HG02588 (cell line): ENCODE measurements at regions not wholly inside any gene's neighbourhood (a gene's known extent, or its start where the extent isn't known, plus 50 kb on each side); places are given as distances from the start of the nearest gene placed in this dataset.

ENCODE experiments used
- ATAC-seq: cut with Tn5 transposase; IDR thresholded peaks from one replicate; pipeline ENCODE4 v1.9.1; 2021; ENCODE audit warnings: mild to moderate bottlenecking, moderate library complexity; ENCODE audit not compliant: unreplicated experiment

- ATAC-seq, result no peak
These were observed 115.5 kb downstream of the LHX9 start for GRCh38 chr1:198032668-198033067.

- ATAC-seq, result no peak
These were observed 115.9 kb upstream of the NEK7 start for GRCh38 chr1:198040880-198041279.

DNA sequence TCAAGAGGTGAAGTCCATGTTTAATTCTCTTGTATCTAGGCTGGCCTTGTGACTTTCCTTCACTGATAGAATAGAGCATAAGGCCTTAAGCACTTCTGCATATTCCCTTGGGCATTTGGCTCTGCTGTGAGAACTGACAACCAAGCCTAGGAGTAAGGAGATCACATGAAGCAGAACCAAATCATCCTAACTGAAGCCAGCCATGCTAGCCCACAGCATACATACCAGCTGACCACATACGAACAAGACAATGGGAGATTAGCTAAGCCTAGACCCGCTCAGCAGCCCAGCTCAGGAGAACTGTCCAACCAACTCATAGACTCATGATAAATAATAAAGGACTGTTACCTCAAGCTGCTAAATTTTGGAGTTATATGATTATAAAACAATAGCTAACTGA lies 114.6 kb upstream of the NEK7 start:
- no peak for ATAC-seq

- ATAC-seq, result no peak
These were observed 108.9 kb upstream of the NEK7 start for GRCh38 chr1:198047913-198048312.

DNA sequence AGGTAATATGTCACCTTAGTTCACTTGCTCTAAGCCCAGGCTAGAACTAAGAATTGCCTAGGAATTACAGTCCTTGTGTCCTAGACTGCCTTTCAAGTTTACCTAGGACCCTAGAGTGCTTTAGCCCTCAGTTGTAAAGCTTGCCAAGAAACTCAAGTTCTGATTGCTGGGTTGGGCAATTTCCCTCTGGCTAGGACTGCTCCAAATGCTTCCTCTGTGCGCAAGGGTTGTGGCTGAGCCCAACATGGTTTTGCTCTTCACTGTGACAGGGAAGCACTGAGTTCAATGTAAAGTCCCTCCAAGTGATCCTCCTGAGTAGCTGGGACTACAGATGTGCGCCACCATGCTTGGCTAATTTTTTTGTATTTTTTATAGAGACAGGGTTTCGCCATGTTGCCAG lies 102.3 kb upstream of the NEK7 start:
- no peak for ATAC-seq

GRCh38 chr1:198056255-198056654 lies 100.5 kb upstream of the NEK7 start:
- ATAC-seq, result peak; percentile 64

GRCh38 chr1:198064181-198064580 lies 92.6 kb upstream of the NEK7 start:
- ATAC-seq, result no peak

GRCh38 chr1:198068285-198068684 lies 88.5 kb upstream of the NEK7 start:
- ATAC-seq, result no peak

- ATAC-seq, result no peak
These were observed 84.6 kb upstream of the NEK7 start for GRCh38 chr1:198072177-198072576.

- no peak for ATAC-seq
These were observed 81.5 kb upstream of the NEK7 start for GRCh38 chr1:198075296-198075695.

DNA sequence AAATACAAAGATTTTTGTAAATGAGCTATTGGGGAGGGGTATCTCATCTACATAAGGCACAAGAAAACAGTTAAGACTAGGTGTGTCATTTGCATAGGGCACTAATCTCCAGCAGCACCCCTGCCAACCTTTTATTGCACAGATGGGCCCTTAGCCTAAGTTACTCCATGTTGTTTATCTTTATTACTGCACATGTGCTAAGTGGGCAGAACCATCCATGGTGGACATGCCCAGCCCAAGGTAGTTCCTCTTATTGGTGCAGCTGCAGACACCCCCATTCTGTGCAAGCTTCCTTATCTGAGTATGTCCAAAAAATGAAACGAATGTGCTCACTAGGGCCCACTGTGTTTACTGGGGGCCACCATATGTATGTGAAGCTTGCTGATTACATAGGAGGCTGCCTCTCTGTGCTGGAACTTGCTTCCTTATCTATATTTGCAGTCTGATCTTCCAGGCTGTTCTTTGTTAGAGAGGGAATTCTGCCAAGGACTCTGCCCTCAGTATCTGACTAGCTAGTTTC lies 77.3 kb upstream of the NEK7 start:
- no peak for ATAC-seq

DNA sequence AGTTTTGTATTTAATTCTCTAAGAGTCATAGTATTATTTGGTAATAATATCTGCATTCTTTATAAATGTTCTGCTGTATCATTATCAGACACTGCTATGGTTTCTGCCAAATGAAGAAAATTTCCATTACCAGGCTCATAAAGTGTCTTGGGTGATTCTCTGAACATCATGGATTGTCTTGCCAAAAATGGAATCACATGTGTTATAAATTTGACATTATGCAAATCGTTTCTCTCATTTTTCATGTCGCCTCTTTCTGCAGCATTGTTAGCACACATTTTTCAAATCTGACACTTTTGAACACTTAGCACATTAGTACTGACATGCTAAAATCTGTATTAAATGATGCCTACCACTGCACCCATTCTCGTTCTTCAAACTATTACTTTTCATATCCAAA lies 74.2 kb upstream of the NEK7 start:
- ATAC-seq, result no peak

DNA sequence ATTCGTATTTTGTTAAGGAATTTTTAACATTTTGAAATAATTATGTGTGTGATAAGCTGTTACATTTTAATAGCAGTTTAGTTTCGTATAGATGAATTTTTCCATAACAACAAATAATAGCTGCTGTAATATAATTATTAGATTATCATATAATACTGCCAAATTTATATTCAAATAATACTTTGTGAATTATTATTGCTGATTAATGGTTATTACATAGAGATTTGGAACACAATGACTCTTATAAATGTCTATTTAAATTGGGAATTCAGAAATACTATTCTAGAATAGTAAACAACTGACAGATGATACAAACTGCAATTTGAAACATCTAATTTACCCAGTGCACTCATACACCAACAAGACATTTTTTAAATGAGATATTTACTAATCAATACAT lies 73.2 kb upstream of the NEK7 start:
- no peak for ATAC-seq

DNA sequence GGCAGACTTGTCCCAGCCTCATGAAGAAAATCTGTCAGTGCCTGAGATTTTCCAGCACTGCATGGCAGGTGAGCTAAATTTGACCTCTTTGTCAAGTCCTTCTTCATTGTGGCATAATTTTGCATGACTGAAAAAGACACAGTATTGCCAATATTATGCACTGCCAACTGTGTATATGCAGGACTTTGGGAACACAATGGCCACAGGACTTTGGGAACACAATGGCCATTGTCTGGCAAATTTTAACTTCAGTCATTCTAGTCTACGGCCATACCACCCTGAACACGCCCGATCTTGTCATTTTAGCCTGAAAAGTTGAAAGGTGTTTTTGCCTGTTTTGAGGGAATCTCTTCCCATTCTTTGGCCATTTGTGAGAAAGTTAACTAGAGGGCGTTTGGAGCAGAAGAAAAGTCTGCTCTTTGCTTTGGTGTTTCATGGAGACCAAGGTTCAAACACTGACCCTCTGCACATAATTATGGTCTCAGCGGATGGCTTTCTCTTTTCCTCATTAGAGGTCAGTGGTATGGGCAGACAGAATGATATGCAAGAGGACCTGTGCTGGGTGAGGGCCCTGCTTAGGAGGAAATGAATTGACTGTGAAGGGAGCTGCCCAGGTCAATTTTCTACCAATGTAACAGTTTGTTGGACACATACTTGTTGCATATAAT lies 72.4 kb upstream of the NEK7 start:
- ATAC-seq, result no peak

DNA sequence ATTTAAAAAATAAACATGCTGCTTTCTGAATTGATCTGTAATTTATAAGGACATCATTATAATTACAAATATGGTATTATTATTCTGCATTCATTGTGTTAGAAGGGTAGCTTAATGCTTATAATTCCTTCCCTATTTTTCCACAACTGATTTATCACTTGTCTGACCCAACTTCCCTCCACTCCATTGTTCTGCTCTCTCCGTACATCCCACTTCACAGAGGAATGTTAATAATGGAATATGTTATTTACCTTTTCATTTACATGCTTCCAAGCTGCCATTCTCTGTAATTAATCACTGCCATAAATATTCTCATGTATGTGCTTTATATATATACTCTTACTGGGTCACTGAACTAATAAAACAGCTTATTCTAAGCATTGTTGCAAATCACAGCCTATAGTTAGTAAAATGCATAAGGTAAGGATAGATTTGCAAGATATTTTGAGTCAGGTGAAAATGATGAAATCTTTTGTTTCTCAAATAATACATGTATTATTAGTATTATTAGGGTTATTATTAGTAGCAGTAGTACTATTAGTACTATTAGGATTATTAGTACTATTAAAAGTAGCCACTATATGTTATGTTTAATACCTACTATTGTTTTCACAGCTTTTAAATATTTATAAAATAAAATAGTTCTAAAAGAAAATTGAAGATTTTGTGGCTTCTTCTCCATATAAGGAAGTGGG lies 70.6 kb upstream of the NEK7 start:
- ATAC-seq, result no peak

GRCh38 chr1:198087831-198088230 lies 69.0 kb upstream of the NEK7 start:
- ATAC-seq, result no peak

GRCh38 chr1:198088360-198089071 lies 68.3 kb upstream of the NEK7 start:
- no peak for ATAC-seq

DNA sequence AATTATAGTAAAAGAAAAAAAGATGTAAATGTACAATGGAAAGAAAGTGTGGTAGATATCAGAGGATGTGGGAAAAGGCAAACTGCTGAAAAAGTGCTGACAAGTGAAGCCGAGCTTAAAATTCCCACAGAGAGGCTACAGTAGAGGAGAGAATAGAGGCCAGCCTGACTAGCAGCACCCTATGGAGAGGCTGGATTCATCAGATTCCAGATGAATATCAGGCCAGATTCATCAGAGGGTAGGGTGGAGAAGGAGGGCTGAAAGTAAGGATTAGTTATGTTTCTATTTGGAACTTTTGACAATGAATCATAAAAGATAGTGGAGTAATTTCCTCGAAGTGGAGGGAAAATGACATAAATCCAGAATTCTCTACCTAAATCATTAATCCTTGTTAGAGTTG lies 60.4 kb upstream of the NEK7 start:
- ATAC-seq, result no peak

- ATAC-seq, result no peak
These were observed 57.0 kb upstream of the NEK7 start for GRCh38 chr1:198099755-198100154.

DNA sequence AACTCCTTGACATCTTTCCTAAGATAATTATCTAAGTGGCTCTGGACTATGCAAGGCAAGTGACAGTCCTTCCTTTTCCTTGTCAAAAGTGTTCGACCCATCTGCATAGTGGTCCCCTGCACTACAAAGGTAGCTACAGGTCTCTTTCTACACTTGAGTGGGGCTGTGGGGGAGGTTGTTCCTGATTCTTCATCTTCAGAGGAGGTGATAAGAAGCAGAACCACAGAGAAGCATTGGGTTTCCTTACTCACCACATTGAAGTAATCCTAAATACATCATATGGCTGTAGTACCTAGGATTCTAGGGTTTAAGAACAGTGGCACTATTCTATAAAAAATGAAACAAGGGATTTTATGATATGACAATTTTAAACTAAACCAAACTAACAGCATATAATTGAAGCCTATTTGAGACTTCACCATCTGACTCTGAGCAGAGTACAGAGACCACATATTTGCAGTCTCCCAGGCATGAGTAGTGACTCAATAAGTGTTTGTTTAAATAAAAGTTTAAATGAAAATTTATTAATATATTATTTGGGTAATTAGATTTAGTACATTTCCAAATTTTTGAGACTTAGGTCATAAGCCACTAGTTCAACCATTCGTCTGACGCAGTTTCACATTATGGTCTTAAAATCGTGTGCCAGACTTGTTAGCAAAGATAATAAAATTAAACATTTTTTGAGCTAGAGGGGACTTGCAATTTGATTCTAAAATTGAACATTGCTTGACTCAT lies 54.9 kb upstream of the NEK7 start:
- ATAC-seq, result no peak

DNA sequence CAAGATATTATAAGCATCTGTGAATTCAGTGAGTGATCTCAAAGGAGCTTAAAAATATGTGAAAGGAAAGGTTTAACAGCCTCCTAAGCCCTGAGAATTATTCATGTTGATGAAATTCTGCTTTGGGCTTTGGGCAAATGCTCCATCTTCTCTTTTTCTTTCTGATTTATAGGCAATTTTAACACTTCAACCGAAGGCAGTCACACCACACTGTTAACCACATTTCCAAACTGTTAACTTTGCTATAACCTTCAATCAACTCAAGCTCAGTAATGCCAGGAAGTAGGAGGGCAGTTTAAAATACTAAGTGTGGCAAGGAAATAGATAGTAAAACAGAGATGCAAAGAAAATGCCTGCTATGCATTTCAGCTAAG lies 54.4 kb upstream of the NEK7 start:
- no peak for ATAC-seq
